Frontal cortex (tissue), 4 donors: ENCODE measurements at regions not wholly inside any gene's neighbourhood (a gene's known extent, or its start where the extent isn't known, plus 50 kb on each side); places are given as distances from the start of the nearest gene placed in this dataset.
"Not testable (repeated sequence)": the region's sequence is repeated elsewhere in the genome, so short reads cannot be mapped to it uniquely, and the experiment has no call there.

Experiments used
- DNase-seq, 2 donors: peaks; one replicate each; pipeline ENCODE4 v3.0.0; 2012; ENCODE audit warnings: low spot score in 2 of 2
- FAIRE-seq: peaks from 2 replicates; lab custom pipeline; 2012; peaks lifted over from hg19 to GRCh38; lab: Jason Lieb, UNC
- small RNA-seq: library from RNA; depleted of rRNA; stranded (forward); fragments of <200 nt; gene quantifications from one replicate; pipeline ENCODE3, GENCODE V24; 2014
- donor health status: control.
- donor health status: control.
- donor health status: control.

- DNase-seq, result no peak
- FAIRE-seq, result no peak
These were observed 72.8 kb upstream of the RASGRF1 start for GRCh38 chr15:79163395-79163794.

GRCh38 chr15:79161837-79162508 lies 71.4 kb upstream of the RASGRF1 start:
- no peak for FAIRE-seq
- no peak for DNase-seq

GRCh38 chr15:79160211-79160610 lies 69.6 kb upstream of the RASGRF1 start:
- no peak for FAIRE-seq
- no peak for DNase-seq

- FAIRE-seq, result no peak
- DNase-seq, result no peak
These were observed 67.3 kb upstream of the RASGRF1 start for GRCh38 chr15:79157631-79158592.

GRCh38 chr15:79156704-79157375 lies 66.3 kb upstream of the RASGRF1 start:
- FAIRE-seq (no peak), DNase-seq (no peak)

DNA sequence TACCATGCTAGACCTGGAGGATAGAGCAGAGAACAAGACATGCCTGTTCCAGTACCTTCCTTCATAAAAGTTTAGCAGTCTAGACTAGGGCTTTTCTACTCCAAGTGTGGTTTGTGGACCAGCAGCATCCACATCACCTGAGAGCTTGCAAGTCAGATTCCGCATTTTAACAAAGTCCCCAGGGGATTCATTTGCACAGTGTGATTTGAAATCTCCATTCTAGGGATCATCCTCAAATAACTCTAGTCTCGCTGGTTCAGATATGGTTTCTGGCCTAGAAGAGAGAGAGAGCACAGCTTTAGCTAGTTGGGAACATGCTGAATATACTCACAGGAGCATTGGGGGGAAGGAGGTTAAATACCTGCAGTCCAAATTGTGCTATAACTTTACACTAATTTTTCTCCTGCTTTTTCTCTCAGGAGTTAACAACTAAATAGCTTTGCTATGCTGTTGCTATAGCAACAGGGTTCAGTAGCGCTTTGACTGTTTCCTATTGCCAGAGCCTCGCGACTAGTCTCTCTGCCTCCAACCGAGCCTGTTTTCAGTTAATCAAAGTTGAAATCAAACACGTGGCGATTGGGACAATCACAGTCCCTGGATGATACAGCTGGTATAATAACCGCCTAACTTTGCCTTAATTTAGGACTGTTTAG lies 64.0 kb upstream of the RASGRF1 start:
- FAIRE-seq (no peak), DNase-seq (no peak)

- DNase-seq, FAIRE-seq: not testable (repeated sequence)
These were observed 53.7 kb upstream of the RASGRF1 start for GRCh38 chr15:79144290-79144689.

DNA sequence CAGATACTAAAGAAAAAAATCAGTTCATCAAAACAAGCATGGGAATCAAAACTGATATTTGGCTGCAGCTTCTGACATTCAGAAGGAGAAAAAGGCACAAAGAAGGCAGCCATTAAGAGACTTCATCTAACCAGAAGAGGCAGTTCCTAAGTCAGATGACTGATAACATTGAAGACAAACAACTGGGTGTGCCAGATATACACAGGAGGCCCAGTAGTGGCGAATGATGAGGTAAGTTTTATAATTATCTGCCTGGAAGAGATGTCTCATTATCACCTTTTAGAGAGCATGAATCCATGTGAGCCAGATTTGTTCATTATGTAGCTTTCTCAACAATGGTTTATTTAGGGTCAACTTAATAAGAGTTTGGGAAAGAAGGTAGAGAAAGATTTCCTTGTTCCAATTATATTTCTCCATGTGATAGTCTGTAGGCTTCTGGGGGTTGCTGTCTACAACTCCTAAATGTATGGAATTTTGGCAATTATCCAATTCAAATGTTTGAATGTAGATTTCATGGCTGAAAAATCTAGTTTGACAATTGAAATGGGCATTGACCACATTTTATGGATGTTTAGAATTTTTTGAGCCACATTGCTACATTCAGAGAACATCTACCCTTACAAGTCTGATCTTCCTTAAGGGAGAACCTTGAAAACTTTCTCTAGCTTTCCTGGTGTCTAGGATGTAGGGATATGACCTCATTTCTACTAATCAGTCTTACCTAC lies 50.4 kb upstream of the RASGRF1 start:
- no peak for FAIRE-seq

More for the DNA sequence above, 50.4 kb upstream of the RASGRF1 start:
- DNase-seq, result no peak

Small RNA genes in the stretch of these regions (small RNA-seq; reads per million reads assigned to genes)
- gene MIR184, result 0.64 reads per million, percentile 49 among the genes with 10 or more reads in this experiment
